ENCODE measurements at regions not wholly inside any gene's neighbourhood (a gene's known extent, or its start where the extent isn't known, plus 50 kb on each side); places are given as distances from the start of the nearest gene placed in this dataset.
A peak's percentile ranks its signal among the peaks of the same experiment; 100 is the strongest.

- DNase-seq: no peak
Measured at GRCh38 chr19:34305221-34306083, 51.1 kb downstream of the GARRE1 start.

- DNase-seq: no peak
Measured at GRCh38 chr19:34306213-34306661, 51.9 kb downstream of the GARRE1 start.

- DNase-seq: no peak
Measured at GRCh38 chr19:34306824-34307223, 52.5 kb downstream of the GARRE1 start.

GRCh38 chr19:34308381-34309367 is 54.3 kb downstream of the GARRE1 start:
- no peak for DNase-seq

GRCh38 chr19:34309368-34310138 is 55.2 kb downstream of the GARRE1 start:
- DNase-seq: no peak

GRCh38 chr19:34310494-34310981 is 54.5 kb upstream of the GPI start:
- peak in 1 of 2 experiments; percentile 16 for DNase-seq

- DNase-seq: no peak
Measured at GRCh38 chr19:34313188-34313587, 51.8 kb upstream of the GPI start.

- no peak for DNase-seq
Measured at GRCh38 chr19:34314437-34315313, 50.3 kb upstream of the GPI start.
